CD14-positive monocyte (primary cell): ENCODE measurements at regions not wholly inside any gene's neighbourhood (a gene's known extent, or its start where the extent isn't known, plus 50 kb on each side); places are given as distances from the start of the nearest gene placed in this dataset.
A peak's percentile ranks its signal among the peaks of the same experiment; 100 is the strongest.

Experiments used
- DNase-seq, 3 donors: peaks; one replicate each; pipeline ENCODE4 v3.0.0-alpha.2; 2011 to 2022
- H2AFZ ChIP-seq: 2 replicates; pipeline ENCODE4 v1.6.0; 2012; ENCODE audit warnings: mild to moderate bottlenecking, low read depth, low read length, inconsistent platforms; ENCODE audit not compliant: insufficient read depth, poor library complexity, severe bottlenecking
- H3K27ac ChIP-seq, 2 donors: 1 replicate in 1 of 2; 2 replicates in 1 of 2; pipeline ENCODE4 v1.5.1; 2012 to 2013; ENCODE audit warnings: low read length in 2 of 2, control low read depth in 1 of 2, inconsistent platforms in 1 of 2, low read depth in 1 of 2, mild to moderate bottlenecking in 1 of 2
- H3K27me3 ChIP-seq, 2 donors: one replicate each; pipeline versions ENCODE4 v1.6.0 to v1.6.1; 2011 to 2013; ENCODE audit warnings: low read length in 2 of 2; ENCODE audit not compliant: control insufficient read depth in 2 of 2, insufficient read depth in 2 of 2
- H3K36me3 ChIP-seq, 2 donors: replicated peaks in 1 of 2; 1 replicate in 1 of 2; 2 replicates in 1 of 2; pipeline versions ENCODE4 v1.5.1 to v1.6.1; 2012 to 2013; ENCODE audit warnings: low read length in 2 of 2, control low read depth in 1 of 2, inconsistent platforms in 1 of 2, mild to moderate bottlenecking in 1 of 2; ENCODE audit not compliant: insufficient read depth in 2 of 2, control insufficient read depth in 1 of 2
- H3K4me1 ChIP-seq, 2 donors: 1 replicate in 1 of 2; 2 replicates in 1 of 2; pipeline versions ENCODE4 v1.5.1 to v1.6.1; 2012 to 2013; ENCODE audit warnings: low read length in 2 of 2, control low read depth in 1 of 2, inconsistent platforms in 1 of 2, mild to moderate bottlenecking in 1 of 2, moderate library complexity in 1 of 2; ENCODE audit not compliant: insufficient read depth in 2 of 2, control insufficient read depth in 1 of 2
- H3K4me2 ChIP-seq: replicated peaks from 2 replicates; pipeline ENCODE3; 2012; ENCODE audit warnings: low read length, moderate library complexity, mild to moderate bottlenecking; ENCODE audit not compliant: poor library complexity, severe bottlenecking; ENCODE audit errors: extremely low read depth
- H3K4me3 ChIP-seq, 3 experiments: fragments of 200-600 bp in 1 of 3; sonication (generic) in 1 of 3; replicated peaks in 1 of 3; 1 replicate in 2 of 3; 2 replicates in 1 of 3; pipeline ENCODE4 v1.5.1; 2011 to 2013; ENCODE audit warnings: low read length in 3 of 3, mild to moderate bottlenecking in 3 of 3, control low read depth in 2 of 3, low read depth in 2 of 3, inconsistent platforms in 1 of 3, moderate library complexity in 1 of 3
- H3K79me2 ChIP-seq: 2 replicates; pipeline ENCODE4 v1.6.0; 2012; ENCODE audit warnings: mild to moderate bottlenecking, control low read depth, inconsistent platforms, low read length, moderate library complexity; ENCODE audit not compliant: insufficient read depth
- H3K9ac ChIP-seq: 2 replicates; pipeline ENCODE4 v1.6.0; 2017; ENCODE audit warnings: low read length, mild to moderate bottlenecking; ENCODE audit not compliant: insufficient read depth, poor library complexity, severe bottlenecking
- H3K9me3 ChIP-seq, 2 donors: replicated peaks in 1 of 2; 1 replicate in 1 of 2; 2 replicates in 1 of 2; pipeline versions ENCODE4 v1.5.1 to v1.6.1; 2012 to 2013; ENCODE audit warnings: low read length in 2 of 2, control low read depth in 1 of 2; ENCODE audit not compliant: control insufficient read depth in 1 of 2, insufficient read depth in 1 of 2
- H4K20me1 ChIP-seq: 2 replicates; pipeline ENCODE4 v1.6.0; 2012; ENCODE audit warnings: mild to moderate bottlenecking, low read length, control low read depth, moderate library complexity; ENCODE audit not compliant: insufficient read depth
- H3K27ac Mint-ChIP-seq, 7 donors: one replicate each; pipeline ENCODE4 v1.8.0; 2020; ENCODE audit warnings: mild to moderate bottlenecking in 7 of 7, mixed read lengths in 7 of 7, moderate library complexity in 6 of 7, inconsistent platforms in 2 of 7
- H3K27me3 Mint-ChIP-seq, 3 donors: one replicate each; pipeline ENCODE4 v1.8.0; 2021 to 2022; ENCODE audit warnings: low read depth in 3 of 3, mild to moderate bottlenecking in 3 of 3, mixed read lengths in 3 of 3, moderate library complexity in 3 of 3, inconsistent platforms in 1 of 3
- H3K36me3 Mint-ChIP-seq, 2 donors: one replicate each; pipeline ENCODE4 v1.8.0; 2020; ENCODE audit warnings: mixed read lengths in 2 of 2, inconsistent platforms in 1 of 2, mild to moderate bottlenecking in 1 of 2
- H3K4me1 Mint-ChIP-seq: one replicate; pipeline ENCODE4 v1.8.0; 2020; ENCODE audit warnings: mild to moderate bottlenecking, mixed read lengths
- H3K4me3 Mint-ChIP-seq, 2 donors: one replicate each; pipeline ENCODE4 v1.8.0; 2020; ENCODE audit warnings: mild to moderate bottlenecking in 2 of 2, mixed read lengths in 2 of 2, moderate library complexity in 1 of 2
- H3K9me3 Mint-ChIP-seq, 7 donors: one replicate each; pipeline ENCODE4 v1.8.0; 2020 to 2022; ENCODE audit warnings: mixed read lengths in 7 of 7, mild to moderate bottlenecking in 6 of 7, moderate library complexity in 6 of 7, inconsistent platforms in 2 of 7
- WGBS: methylation state at CpG from one replicate; pipeline ENCODE4 v1.1.5; 2013; ENCODE audit warnings: missing lambda C conversion rate; ENCODE audit not compliant: insufficient coverage; 5-methylcytosine and 5-hydroxymethylcytosine counted together
- intact Hi-C, 2 donors: fragments of 100-400 bp; cut with micrococcal nuclease; formaldehyde crosslinking; loops; one replicate each; pipeline versions ENCODE4 v1.15.0 to v1.15.1; 2023
- TF ChIP-seq, protein P1 (sequence below): fragments of 200-600 bp; IDR thresholded peaks from one replicate; pipeline ENCODE4 v1.8.0; 2022; ENCODE audit warnings: antibody characterized with exemption, mild to moderate bottlenecking

DNA sequence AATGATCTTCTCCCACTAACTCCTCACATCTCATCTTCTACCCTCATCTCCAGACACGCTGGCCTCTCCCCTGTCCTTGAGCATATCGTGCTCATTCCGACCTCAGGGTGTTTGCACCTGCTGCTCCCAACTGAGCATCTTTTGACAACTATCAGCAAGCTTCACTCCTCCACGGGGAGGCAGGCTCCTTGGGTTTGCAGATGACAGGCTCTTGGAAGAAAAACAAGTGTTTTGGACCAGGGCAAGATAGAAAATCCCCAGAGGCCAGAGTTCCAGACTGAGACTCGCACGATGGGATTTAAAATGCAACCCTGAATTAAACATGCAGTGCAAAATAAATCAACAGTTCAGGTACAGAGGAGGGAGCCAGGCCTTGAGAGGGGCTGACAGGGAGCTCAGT lies 246.7 kb downstream of the PTPRU start:
- Histone ChIP-seq H3K4me1 (no peaks in the 10 kb centered on the region), H4K20me1 (no peaks in the 10 kb centered on the region), H3K79me2 (no peaks in the 10 kb centered on the region), H3K9me3 (no peaks in the 10 kb centered on the region), H2AFZ (no peak overlapping the region), H3K4me2 (no peak overlapping the region), H3K36me3 (no peaks in the 10 kb centered on the region), H3K27ac (no peak overlapping the region), H3K27me3 (peaks cover 14 to 20% of the 10 kb centered on the region in 2 donors), H3K9ac (no peak overlapping the region), H3K4me3 (no peak overlapping the region)
- no peaks in the 10 kb centered on the region for H3K4me1 Mint-ChIP-seq
- no peak for DNase-seq
- H3K4me3 Mint-ChIP-seq = no peak overlapping the region
- H3K9me3 Mint-ChIP-seq = peaks cover 0 to 7% (median 0%) of the 10 kb centered on the region in 7 donors
- H3K27me3 Mint-ChIP-seq = peaks cover 19 to 23% (median 22%) of the 10 kb centered on the region in 3 donors
- 50% methylated on average over 2 of the region's 6 CpGs for WGBS
- H3K36me3 Mint-ChIP-seq = no peaks in the 10 kb centered on the region
- H3K27ac Mint-ChIP-seq = peak overlapping the region in 1 of 7 donors; percentile 1
- TF ChIP-seq, protein P1, sequence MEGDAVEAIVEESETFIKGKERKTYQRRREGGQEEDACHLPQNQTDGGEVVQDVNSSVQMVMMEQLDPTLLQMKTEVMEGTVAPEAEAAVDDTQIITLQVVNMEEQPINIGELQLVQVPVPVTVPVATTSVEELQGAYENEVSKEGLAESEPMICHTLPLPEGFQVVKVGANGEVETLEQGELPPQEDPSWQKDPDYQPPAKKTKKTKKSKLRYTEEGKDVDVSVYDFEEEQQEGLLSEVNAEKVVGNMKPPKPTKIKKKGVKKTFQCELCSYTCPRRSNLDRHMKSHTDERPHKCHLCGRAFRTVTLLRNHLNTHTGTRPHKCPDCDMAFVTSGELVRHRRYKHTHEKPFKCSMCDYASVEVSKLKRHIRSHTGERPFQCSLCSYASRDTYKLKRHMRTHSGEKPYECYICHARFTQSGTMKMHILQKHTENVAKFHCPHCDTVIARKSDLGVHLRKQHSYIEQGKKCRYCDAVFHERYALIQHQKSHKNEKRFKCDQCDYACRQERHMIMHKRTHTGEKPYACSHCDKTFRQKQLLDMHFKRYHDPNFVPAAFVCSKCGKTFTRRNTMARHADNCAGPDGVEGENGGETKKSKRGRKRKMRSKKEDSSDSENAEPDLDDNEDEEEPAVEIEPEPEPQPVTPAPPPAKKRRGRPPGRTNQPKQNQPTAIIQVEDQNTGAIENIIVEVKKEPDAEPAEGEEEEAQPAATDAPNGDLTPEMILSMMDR = no peak
- intact Hi-C loops = no loop called here

DNA sequence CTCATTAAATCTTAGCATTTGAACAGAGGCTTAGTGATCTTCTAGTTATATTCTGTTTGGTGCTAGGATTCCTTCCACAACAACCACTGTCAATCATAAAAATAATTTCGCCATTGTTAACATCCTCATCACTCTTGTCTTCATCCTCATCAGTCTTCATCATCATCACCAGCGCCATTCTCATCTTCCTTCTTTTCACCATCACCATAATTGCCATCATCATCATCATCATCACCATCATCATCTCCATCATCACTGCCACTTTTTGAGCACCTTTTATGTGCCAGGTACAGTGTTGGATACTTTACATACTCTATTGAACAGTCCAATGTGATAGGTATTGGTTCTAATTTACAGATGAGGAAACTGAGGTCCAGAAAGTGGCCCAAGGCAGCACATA lies 245.7 kb downstream of the PTPRU start:
- no peak overlapping the region for H3K4me3 ChIP-seq
- no peak overlapping the region for H3K27ac ChIP-seq
- H3K36me3 Mint-ChIP-seq = no peaks in the 10 kb centered on the region
- no peaks in the 10 kb centered on the region for H3K4me1 ChIP-seq
- no peak for DNase-seq
- intact Hi-C loops = no loop called here
- H3K9me3 Mint-ChIP-seq = peaks cover 0 to 10% (median 0%) of the 10 kb centered on the region in 7 donors
- H3K4me2 ChIP-seq = no peak overlapping the region
- no peak overlapping the region for H3K27ac Mint-ChIP-seq
- no peaks in the 10 kb centered on the region for H4K20me1 ChIP-seq
- no peaks in the 10 kb centered on the region for H3K36me3 ChIP-seq
- peaks cover 20 to 29% of the 10 kb centered on the region in 2 donors for H3K27me3 ChIP-seq
- H3K27me3 Mint-ChIP-seq = peaks cover 27 to 32% (median 32%) of the 10 kb centered on the region in 3 donors
- H2AFZ ChIP-seq = no peak overlapping the region
- no peak overlapping the region for H3K4me3 Mint-ChIP-seq
- TF ChIP-seq, protein P1 = no peak
- no peaks in the 10 kb centered on the region for H3K79me2 ChIP-seq
- no peaks in the 10 kb centered on the region for H3K9me3 ChIP-seq
- no peaks in the 10 kb centered on the region for H3K4me1 Mint-ChIP-seq
- no peak overlapping the region for H3K9ac ChIP-seq
- WGBS = 86% methylated on average over 1 of the region's 2 CpGs
